Glutamatergic neuron (in vitro differentiated cells): ENCODE measurements at regions not wholly inside any gene's neighbourhood (a gene's known extent, or its start where the extent isn't known, plus 50 kb on each side); places are given as distances from the start of the nearest gene placed in this dataset.
"Not testable (repeated sequence)": the region's sequence is repeated elsewhere in the genome, so short reads cannot be mapped to it uniquely, and the experiment has no call there.

Experiments
- DNase-seq: peaks from one replicate; pipeline ENCODE4 v3.0.0; 2022
- H3K27ac Mint-ChIP-seq: one replicate; pipeline ENCODE4 v1.8.0; 2020; ENCODE audit warnings: mild to moderate bottlenecking, mixed read lengths, inconsistent platforms; ENCODE audit not compliant: unreplicated experiment
- H3K27me3 Mint-ChIP-seq: one replicate; pipeline ENCODE4 v1.8.0; 2020; ENCODE audit warnings: mild to moderate bottlenecking, moderate library complexity, mixed read lengths, inconsistent platforms; ENCODE audit not compliant: unreplicated experiment
- H3K36me3 Mint-ChIP-seq: one replicate; pipeline ENCODE4 v1.8.0; 2020; ENCODE audit warnings: mild to moderate bottlenecking, mixed read lengths, inconsistent platforms; ENCODE audit not compliant: unreplicated experiment
- H3K4me1 Mint-ChIP-seq: one replicate; pipeline ENCODE4 v1.8.0; 2020; ENCODE audit warnings: mild to moderate bottlenecking, low read depth, mixed read lengths, inconsistent platforms; ENCODE audit not compliant: unreplicated experiment
- H3K4me3 Mint-ChIP-seq: one replicate; pipeline ENCODE4 v1.8.0; 2020; ENCODE audit warnings: mild to moderate bottlenecking, mixed read lengths, inconsistent platforms; ENCODE audit not compliant: unreplicated experiment
- H3K9me3 Mint-ChIP-seq: one replicate; pipeline ENCODE4 v1.8.0; 2020; ENCODE audit warnings: mild to moderate bottlenecking, moderate library complexity, mixed read lengths, inconsistent platforms; ENCODE audit not compliant: unreplicated experiment
- CTCF ChIP-seq: fragments of 200-600 bp; sonication (generic); IDR thresholded peaks from one replicate; pipeline ENCODE4 v1.5.0; 2021; ENCODE audit not compliant: partially characterized antibody, unreplicated experiment

GRCh38 chr3:139107424-139108252 lies 62.9 kb upstream of the PRR23C start:
- H3K9me3 Mint-ChIP-seq: peaks cover 1% of the 10 kb centered on the region
- no peaks in the 10 kb centered on the region for H3K36me3 Mint-ChIP-seq
- peaks cover 14% of the 10 kb centered on the region for H3K4me1 Mint-ChIP-seq
- H3K4me3 Mint-ChIP-seq: no peak overlapping the region
- TF ChIP-seq CTCF: no peak
- peak; percentile 7 for DNase-seq
- H3K27me3 Mint-ChIP-seq: peaks cover 13% of the 10 kb centered on the region
- no peak overlapping the region for H3K27ac Mint-ChIP-seq

- Mint-ChIP-seq H3K27me3 (peaks cover 10% of the 10 kb centered on the region), H3K4me1 (peaks cover 14% of the 10 kb centered on the region), H3K36me3 (no peaks in the 10 kb centered on the region), H3K4me3 (no peak overlapping the region), H3K9me3 (peaks cover 1% of the 10 kb centered on the region), H3K27ac (no peak overlapping the region)
- TF ChIP-seq CTCF: no peak
- DNase-seq: no peak
Observed at GRCh38 chr3:139108253-139108969, 63.7 kb upstream of the PRR23C start.

- H3K36me3 Mint-ChIP-seq: no peaks in the 10 kb centered on the region
- TF ChIP-seq CTCF: no peak
- DNase-seq: no peak
- H3K27ac Mint-ChIP-seq: peak overlapping the region; percentile 33
- H3K4me3 Mint-ChIP-seq: no peak overlapping the region
- peaks cover 1% of the 10 kb centered on the region for H3K9me3 Mint-ChIP-seq
- H3K27me3 Mint-ChIP-seq: peaks cover 12% of the 10 kb centered on the region
- peaks cover 14% of the 10 kb centered on the region for H3K4me1 Mint-ChIP-seq
Observed at GRCh38 chr3:139109271-139109670, 64.6 kb upstream of the PRR23C start.

- Mint-ChIP-seq H3K27ac (no peak overlapping the region), H3K4me3 (no peak overlapping the region), H3K36me3 (no peaks in the 10 kb centered on the region), H3K4me1 (peaks cover 14% of the 10 kb centered on the region), H3K27me3 (peaks cover 12% of the 10 kb centered on the region), H3K9me3 (peaks cover 1% of the 10 kb centered on the region)
- no peak for DNase-seq
- TF ChIP-seq CTCF: no peak
Observed at GRCh38 chr3:139110072-139110830, 65.6 kb upstream of the PRR23C start.

GRCh38 chr3:139110929-139111328 lies 66.2 kb upstream of the PRR23C start:
- DNase-seq, H3K9me3 Mint-ChIP-seq, H3K36me3 Mint-ChIP-seq, H3K27ac Mint-ChIP-seq, H3K4me3 Mint-ChIP-seq: not testable (repeated sequence)
- peaks cover 12% of the 10 kb centered on the region for H3K27me3 Mint-ChIP-seq
- peaks cover 14% of the 10 kb centered on the region for H3K4me1 Mint-ChIP-seq
